ENCODE measurements at regions not wholly inside any gene's neighbourhood (a gene's known extent, or its start where the extent isn't known, plus 50 kb on each side); places are given as distances from the start of the nearest gene placed in this dataset.

DNA sequence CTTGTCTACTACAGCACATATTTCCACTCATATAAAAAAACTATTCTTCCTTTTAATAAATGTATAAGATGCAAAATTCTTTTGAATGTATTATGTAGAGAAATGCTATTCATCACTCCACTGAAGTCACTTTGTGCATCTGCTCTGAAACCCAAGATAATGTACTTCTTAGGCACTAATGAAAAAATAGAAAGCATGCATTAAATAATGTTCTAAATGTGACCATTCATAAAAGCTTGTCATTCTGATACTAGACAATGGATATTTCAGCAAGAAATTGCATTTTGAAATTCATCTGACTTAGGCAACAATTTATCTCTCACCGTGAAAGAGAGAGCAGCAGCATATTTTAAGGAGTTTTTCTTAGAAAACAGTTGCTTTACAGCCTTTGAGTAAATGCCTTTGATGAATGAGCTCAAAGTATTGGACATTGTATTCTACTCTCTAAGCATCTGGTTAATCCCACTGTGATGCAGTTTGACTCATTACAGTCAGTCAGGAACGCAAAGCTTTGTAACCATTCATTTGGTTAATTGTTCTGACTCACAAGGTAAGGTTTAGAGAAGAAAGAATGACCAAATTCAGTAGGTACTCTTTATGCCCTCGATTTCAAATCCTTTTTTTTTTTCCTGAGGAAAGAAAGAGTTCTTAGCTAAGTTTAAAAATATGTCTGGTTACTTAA is 2233.8 kb upstream of the C9orf72 start:
- no peak overlapping the region for H3K14ac ChIP-seq (ENCODE audit: low read length)
- H2BK12ac ChIP-seq (ENCODE audit: low read length): no peak overlapping the region
- H3K79me1 ChIP-seq (ENCODE audit: low read length): no peaks in the 10 kb centered on the region
- peaks cover 6% of the 10 kb centered on the region for H3K9me3 ChIP-seq (ENCODE audit: insufficient read depth, low read depth, low read length)
- H3K4me2 ChIP-seq (ENCODE audit: low read length): no peak overlapping the region
- H4K12ac ChIP-seq (ENCODE audit: low read depth, low read length): no peak overlapping the region
- no peak overlapping the region for H3K27ac ChIP-seq (ENCODE audit: low read depth, low read length)
- no peak overlapping the region for H2BK5ac ChIP-seq (ENCODE audit: low read depth, low read length, poor library complexity)
- no peak overlapping the region for H2AFZ ChIP-seq (ENCODE audit: insufficient read depth, low read length, poor library complexity)
- DNase-seq: no peak
- no peaks in the 10 kb centered on the region for H3K27me3 ChIP-seq (ENCODE audit: insufficient read depth, low read length)
- H3K18ac ChIP-seq (ENCODE audit: low read length): no peak overlapping the region
- H3K36me3 ChIP-seq (ENCODE audit: control insufficient read depth in 1 of 2, insufficient read depth in 2 of 2, low read length in 2 of 2): no peaks in the 10 kb centered on the region
- no peak overlapping the region for H3K9ac ChIP-seq (ENCODE audit: low read length)
- H3K23ac ChIP-seq (ENCODE audit: low read length): no peak overlapping the region
- no peak overlapping the region for H2AK5ac ChIP-seq (ENCODE audit: low read length)
- no peaks in the 10 kb centered on the region for H3K4me1 ChIP-seq (ENCODE audit: control insufficient read depth in 1 of 2, insufficient read depth in 2 of 2, low read length in 2 of 2)
- H4K8ac ChIP-seq (ENCODE audit: low read depth, low read length): no peak overlapping the region
- H3K4ac ChIP-seq (ENCODE audit: low read depth, low read length): no peak overlapping the region
- H4K91ac ChIP-seq (ENCODE audit: low read depth, low read length): no peak overlapping the region
- no peaks in the 10 kb centered on the region for H3K79me2 ChIP-seq (ENCODE audit: control insufficient read depth, insufficient read depth, low read length, poor library complexity)
- WGBS (ENCODE audit: extremely low coverage, insufficient coverage, insufficient read length): no CpG with 5 or more reads among the region's 3 CpGs
- no peak overlapping the region for H2BK120ac ChIP-seq (ENCODE audit: insufficient read depth, low read length, poor library complexity)
- no peak overlapping the region for H3K4me3 ChIP-seq (ENCODE audit: low read depth, low read length)

DNA sequence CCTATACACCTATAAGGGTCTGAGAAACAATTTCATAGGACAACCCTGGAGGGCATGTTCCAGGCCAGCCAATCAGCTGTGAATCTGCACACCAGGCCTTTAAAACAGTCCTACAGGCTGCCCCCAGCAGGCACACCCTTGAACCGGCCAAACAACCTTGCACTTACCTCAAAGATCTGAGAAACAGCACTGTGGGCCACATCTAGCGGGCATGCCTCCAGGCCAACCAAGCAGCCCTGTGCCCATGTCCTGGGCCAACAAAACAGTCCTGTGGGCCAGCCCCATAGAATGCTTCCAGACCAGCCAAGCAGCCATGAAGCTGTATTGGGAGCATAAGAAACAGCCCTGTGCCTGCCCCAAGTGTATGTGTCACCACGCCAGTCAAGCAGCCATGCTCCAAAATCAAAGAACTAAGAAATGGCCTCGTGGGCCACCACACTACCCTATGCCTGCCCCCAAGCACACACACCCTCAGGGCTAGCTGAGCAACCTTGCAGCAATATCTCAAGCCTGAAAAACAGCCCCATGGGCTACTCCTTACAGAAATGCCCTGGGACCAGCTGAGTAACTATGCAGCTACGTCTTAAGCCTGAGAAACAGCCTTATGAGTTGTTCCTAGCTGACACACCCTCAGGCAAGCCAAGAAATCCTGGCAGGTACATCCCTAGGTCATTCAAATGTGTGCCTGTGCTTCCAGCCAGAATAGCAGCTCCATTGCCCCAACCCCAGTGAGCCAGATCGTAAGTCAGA is 2243.8 kb upstream of the C9orf72 start:
- Histone ChIP-seq H3K4me3 (ENCODE audit: low read depth, low read length) (no peak overlapping the region), H3K27ac (ENCODE audit: low read depth, low read length) (no peak overlapping the region), H2BK5ac (ENCODE audit: low read depth, low read length, poor library complexity) (no peak overlapping the region), H3K4ac (ENCODE audit: low read depth, low read length) (no peak overlapping the region), H3K79me2 (ENCODE audit: control insufficient read depth, insufficient read depth, low read length, poor library complexity) (no peaks in the 10 kb centered on the region), H3K18ac (ENCODE audit: low read length) (no peak overlapping the region), H4K8ac (ENCODE audit: low read depth, low read length) (no peak overlapping the region), H3K4me1 (ENCODE audit: control insufficient read depth in 1 of 2, insufficient read depth in 2 of 2, low read length in 2 of 2) (no peaks in the 10 kb centered on the region), H2AK5ac (ENCODE audit: low read length) (no peak overlapping the region), H2BK120ac (ENCODE audit: insufficient read depth, low read length, poor library complexity) (no peak overlapping the region), H2AFZ (ENCODE audit: insufficient read depth, low read length, poor library complexity) (no peak overlapping the region), H3K9me3 (ENCODE audit: insufficient read depth, low read depth, low read length) (no peaks in the 10 kb centered on the region), H3K23ac (ENCODE audit: low read length) (no peak overlapping the region), H4K12ac (ENCODE audit: low read depth, low read length) (no peak overlapping the region), H3K9ac (ENCODE audit: low read length) (no peak overlapping the region), H3K4me2 (ENCODE audit: low read length) (no peak overlapping the region), H4K91ac (ENCODE audit: low read depth, low read length) (no peak overlapping the region), H3K36me3 (ENCODE audit: control insufficient read depth in 1 of 2, insufficient read depth in 2 of 2, low read length in 2 of 2) (no peaks in the 10 kb centered on the region), H3K14ac (ENCODE audit: low read length) (no peak overlapping the region), H3K27me3 (ENCODE audit: insufficient read depth, low read length) (no peaks in the 10 kb centered on the region), H3K79me1 (ENCODE audit: low read length) (no peaks in the 10 kb centered on the region), H2BK12ac (ENCODE audit: low read length) (no peak overlapping the region)
- no peak for DNase-seq
- no CpG with 5 or more reads among the region's 6 CpGs for WGBS (ENCODE audit: extremely low coverage, insufficient coverage, insufficient read length)

DNA sequence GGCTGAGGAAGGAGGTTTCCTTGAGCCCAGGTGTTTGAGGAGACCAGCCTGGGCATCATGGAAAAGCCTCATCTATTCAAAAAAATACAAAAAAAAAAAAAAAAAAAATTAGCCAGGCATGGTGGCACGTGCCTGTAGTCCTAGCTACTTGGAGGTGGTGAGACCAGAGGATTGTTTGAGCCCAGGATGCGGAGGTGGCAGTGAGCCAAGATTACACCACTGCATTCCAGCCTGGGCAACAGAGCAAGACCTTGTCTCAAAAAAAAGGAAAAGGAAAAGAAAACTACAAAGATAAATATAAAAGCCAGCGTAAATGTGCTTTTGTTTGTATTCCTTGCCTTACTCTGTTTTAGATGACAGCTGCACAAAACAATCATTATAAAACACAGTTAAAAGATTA is 2249.2 kb upstream of the C9orf72 start:
- Histone ChIP-seq H3K4me1 (ENCODE audit: control insufficient read depth in 1 of 2, insufficient read depth in 2 of 2, low read length in 2 of 2) (no peaks in the 10 kb centered on the region), H4K91ac (ENCODE audit: low read depth, low read length) (no peak overlapping the region), H2AK5ac (ENCODE audit: low read length) (no peak overlapping the region), H3K27ac (ENCODE audit: low read depth, low read length) (no peak overlapping the region), H3K23ac (ENCODE audit: low read length) (no peak overlapping the region), H4K8ac (ENCODE audit: low read depth, low read length) (no peak overlapping the region), H2BK120ac (ENCODE audit: insufficient read depth, low read length, poor library complexity) (no peak overlapping the region), H3K4me2 (ENCODE audit: low read length) (no peak overlapping the region), H3K9me3 (ENCODE audit: insufficient read depth, low read depth, low read length) (peaks cover 2% of the 10 kb centered on the region), H3K4ac (ENCODE audit: low read depth, low read length) (no peak overlapping the region), H3K27me3 (ENCODE audit: insufficient read depth, low read length) (no peaks in the 10 kb centered on the region), H3K4me3 (ENCODE audit: low read depth, low read length) (no peak overlapping the region), H3K18ac (ENCODE audit: low read length) (no peak overlapping the region), H3K79me2 (ENCODE audit: control insufficient read depth, insufficient read depth, low read length, poor library complexity) (no peaks in the 10 kb centered on the region), H3K79me1 (ENCODE audit: low read length) (no peaks in the 10 kb centered on the region), H2BK5ac (ENCODE audit: low read depth, low read length, poor library complexity) (no peak overlapping the region), H3K14ac (ENCODE audit: low read length) (no peak overlapping the region), H4K12ac (ENCODE audit: low read depth, low read length) (no peak overlapping the region), H2BK12ac (ENCODE audit: low read length) (no peak overlapping the region), H3K36me3 (ENCODE audit: control insufficient read depth in 1 of 2, insufficient read depth in 2 of 2, low read length in 2 of 2) (no peaks in the 10 kb centered on the region), H3K9ac (ENCODE audit: low read length) (no peak overlapping the region), H2AFZ (ENCODE audit: insufficient read depth, low read length, poor library complexity) (no peak overlapping the region)
- no CpG with 5 or more reads among the region's 3 CpGs for WGBS (ENCODE audit: extremely low coverage, insufficient coverage, insufficient read length)
- no peak for DNase-seq

DNA sequence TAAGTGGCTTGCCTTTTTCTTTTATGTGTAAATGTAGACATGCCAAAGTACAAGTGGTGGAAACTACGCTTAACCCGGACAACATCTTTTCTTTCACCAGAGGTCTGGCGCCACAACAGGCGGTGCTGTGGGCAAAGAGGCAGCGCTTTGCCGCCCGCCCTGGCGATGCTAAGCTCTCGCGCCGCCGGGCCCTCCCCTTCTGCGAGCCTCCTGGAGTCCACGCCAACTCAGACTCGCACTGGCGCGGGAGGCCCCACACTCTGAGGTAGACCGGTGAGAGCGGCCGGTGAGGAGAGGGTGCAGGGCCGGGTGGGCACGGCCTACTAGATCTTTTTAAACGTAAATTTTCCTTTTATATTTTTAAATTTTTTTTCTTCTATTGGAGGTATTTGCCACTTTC is 2253.1 kb upstream of the C9orf72 start:
- Histone ChIP-seq H3K79me1 (ENCODE audit: low read length) (no peaks in the 10 kb centered on the region), H3K4me2 (ENCODE audit: low read length) (no peak overlapping the region), H3K9ac (ENCODE audit: low read length) (no peak overlapping the region), H4K8ac (ENCODE audit: low read depth, low read length) (no peak overlapping the region), H2BK5ac (ENCODE audit: low read depth, low read length, poor library complexity) (no peak overlapping the region), H3K4ac (ENCODE audit: low read depth, low read length) (no peak overlapping the region), H3K14ac (ENCODE audit: low read length) (no peak overlapping the region), H2AK5ac (ENCODE audit: low read length) (no peak overlapping the region), H3K79me2 (ENCODE audit: control insufficient read depth, insufficient read depth, low read length, poor library complexity) (no peaks in the 10 kb centered on the region), H3K4me1 (ENCODE audit: control insufficient read depth in 1 of 2, insufficient read depth in 2 of 2, low read length in 2 of 2) (no peaks in the 10 kb centered on the region), H4K12ac (ENCODE audit: low read depth, low read length) (no peak overlapping the region), H3K4me3 (ENCODE audit: low read depth, low read length) (no peak overlapping the region), H3K36me3 (ENCODE audit: control insufficient read depth in 1 of 2, insufficient read depth in 2 of 2, low read length in 2 of 2) (no peaks in the 10 kb centered on the region), H2AFZ (ENCODE audit: insufficient read depth, low read length, poor library complexity) (no peak overlapping the region), H2BK120ac (ENCODE audit: insufficient read depth, low read length, poor library complexity) (no peak overlapping the region), H3K27ac (ENCODE audit: low read depth, low read length) (no peak overlapping the region), H2BK12ac (ENCODE audit: low read length) (no peak overlapping the region), H3K9me3 (ENCODE audit: insufficient read depth, low read depth, low read length) (peaks cover 4% of the 10 kb centered on the region), H3K18ac (ENCODE audit: low read length) (no peak overlapping the region), H3K27me3 (ENCODE audit: insufficient read depth, low read length) (no peaks in the 10 kb centered on the region), H4K91ac (ENCODE audit: low read depth, low read length) (no peak overlapping the region), H3K23ac (ENCODE audit: low read length) (no peak overlapping the region)
- WGBS (ENCODE audit: extremely low coverage, insufficient coverage, insufficient read length): no CpG with 5 or more reads among the region's 23 CpGs
- no peak for DNase-seq
